CD4-positive, alpha-beta T cell treated with Interferon alpha-2 for 1 hour (primary cell): ENCODE measurements at regions not wholly inside any gene's neighbourhood (a gene's known extent, or its start where the extent isn't known, plus 50 kb on each side); places are given as distances from the start of the nearest gene placed in this dataset.
"Not testable (repeated sequence)": the region's sequence is repeated elsewhere in the genome, so short reads cannot be mapped to it uniquely, and the experiment has no call there.

Source experiments
- DNase-seq, 2 donors: peaks; one replicate each; pipeline ENCODE4 v3.0.0-alpha.2; 2020 to 2022

DNA sequence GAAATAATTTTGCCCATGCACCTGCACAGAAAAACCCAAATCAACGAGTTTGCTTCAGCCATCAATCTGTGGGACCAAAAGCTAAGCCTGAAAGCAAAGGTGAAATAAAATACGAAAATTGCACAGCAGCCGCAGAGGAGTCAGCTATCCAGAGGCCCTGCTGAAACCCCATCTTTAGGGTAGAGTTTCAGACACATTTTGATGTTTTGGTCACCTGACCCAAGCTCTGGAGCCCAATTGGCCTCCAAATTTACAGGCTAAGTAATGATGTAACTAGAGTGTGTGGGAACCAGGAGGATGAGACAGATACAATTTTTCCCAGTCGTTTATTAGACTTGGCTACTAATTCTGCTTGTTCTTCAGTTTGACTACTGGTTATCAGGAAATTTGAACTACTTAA lies 308.6 kb upstream of the ATP11B start:
- DNase-seq, result no peak

DNA sequence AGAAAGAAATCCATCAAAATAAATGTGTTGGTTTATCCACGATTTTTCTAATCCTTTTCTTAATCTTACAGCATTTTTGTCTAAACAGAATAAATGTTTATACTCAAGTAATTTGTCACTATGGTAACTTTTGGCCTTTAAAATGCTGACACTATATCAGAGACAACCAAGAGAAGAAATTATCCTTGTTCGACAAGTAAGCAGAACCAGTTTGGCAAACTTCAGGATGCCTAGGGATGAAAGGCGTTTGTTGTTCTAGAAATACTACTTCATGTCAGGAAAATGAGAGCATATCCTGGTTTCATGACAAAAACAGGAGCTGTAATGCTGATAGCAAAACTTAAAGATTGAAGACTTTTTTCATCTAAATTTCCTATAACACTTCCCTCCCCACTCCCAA lies 308.0 kb upstream of the ATP11B start:
- no peak for DNase-seq

DNA sequence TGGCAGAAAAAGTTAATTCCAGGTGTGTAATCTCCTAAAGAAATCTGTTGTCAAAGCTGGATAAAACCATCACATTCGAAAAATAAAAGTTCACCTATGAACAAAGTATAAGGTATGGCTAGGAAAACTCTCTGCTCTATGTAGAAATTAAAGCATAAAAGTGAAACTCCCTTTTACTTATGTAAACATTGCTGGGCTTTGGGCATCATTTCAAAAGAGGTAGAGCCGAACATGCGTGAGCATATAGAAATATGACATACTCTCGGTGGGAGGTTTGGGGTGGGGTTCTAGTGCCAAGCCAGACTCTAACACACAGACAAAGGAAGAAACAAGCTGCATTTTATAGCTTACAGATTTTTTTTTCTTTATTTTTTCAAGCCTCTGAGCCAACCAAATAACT lies 306.8 kb upstream of the ATP11B start:
- DNase-seq, result no peak

DNA sequence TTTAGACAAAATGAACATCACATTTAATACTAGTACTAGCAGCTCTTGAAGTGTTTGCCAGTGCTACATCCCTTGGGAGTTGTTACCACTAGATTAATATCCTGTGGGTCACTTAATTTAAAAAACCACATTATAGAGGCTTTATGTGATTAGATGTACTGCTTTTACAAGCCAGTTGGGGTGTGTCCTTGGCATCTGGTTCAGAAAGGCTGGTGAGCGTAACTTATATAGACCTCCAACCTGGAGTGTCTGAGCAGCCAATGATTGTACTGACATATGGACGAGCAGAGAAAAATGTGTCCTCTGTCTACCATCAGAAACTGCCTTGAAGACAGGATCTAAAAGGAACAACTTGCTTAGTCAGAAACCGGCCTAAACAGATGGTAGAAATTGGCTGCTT lies 306.2 kb upstream of the ATP11B start:
- DNase-seq, result no peak

DNA sequence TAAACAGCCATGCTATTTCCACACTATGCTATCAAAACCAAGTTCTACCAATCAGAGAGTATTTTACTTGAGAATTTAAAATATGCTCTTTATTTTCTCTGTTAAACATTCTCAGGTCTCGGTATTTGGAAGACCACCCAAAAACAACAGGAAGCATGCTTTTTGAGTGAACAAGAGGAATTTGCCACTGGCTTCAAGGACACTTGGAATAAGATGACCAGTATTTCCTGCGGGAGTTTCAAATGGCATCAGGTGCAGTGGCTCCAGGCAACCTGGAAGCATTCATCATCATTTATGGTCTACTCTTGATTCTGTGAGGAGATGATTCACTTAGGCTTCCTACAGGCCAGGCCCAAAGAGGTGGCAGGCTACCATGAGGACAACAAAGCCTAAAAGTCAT lies 305.7 kb upstream of the ATP11B start:
- no peak for DNase-seq

DNA sequence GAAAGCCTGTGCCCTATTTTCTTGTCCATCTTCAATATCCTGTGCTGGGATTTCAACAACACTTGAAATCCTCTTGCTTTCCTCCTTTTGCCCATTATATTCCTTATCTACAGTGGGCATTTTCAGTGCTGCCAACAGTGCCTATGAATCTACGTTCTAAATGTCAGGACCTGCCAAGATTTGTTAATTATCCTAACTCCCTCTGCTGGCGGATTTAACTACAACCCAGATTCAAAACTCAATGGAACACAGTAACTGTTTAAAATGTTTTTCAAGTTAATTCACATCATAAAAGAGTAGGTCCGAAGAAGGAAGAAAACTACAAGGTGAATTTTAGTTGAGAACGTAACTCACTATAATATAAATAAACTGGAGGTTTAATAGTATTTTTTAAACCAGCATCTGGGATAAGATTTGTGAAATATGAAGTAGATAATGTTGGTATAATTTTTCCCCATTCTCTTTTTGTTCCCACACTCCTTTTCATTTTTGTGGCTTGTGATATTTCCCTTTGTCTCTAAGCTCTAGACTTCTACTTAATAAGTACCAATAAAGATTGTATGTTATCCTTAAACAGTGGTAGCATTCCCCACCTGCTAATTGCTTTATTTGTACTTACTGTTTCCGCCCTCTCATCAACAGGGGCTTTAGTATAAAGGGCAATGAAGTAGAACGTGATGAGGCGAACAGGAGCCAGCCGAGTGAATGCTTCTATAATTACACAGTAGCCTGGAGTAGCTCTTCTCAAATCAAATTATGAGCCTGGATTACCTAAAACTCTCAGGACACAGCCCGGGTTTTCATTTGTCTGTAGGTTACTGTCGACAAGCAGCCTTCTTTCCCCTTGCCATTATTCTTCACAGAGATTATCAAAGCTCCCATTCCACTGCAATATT lies 302.5 kb upstream of the ATP11B start:
- DNase-seq, result no peak

DNA sequence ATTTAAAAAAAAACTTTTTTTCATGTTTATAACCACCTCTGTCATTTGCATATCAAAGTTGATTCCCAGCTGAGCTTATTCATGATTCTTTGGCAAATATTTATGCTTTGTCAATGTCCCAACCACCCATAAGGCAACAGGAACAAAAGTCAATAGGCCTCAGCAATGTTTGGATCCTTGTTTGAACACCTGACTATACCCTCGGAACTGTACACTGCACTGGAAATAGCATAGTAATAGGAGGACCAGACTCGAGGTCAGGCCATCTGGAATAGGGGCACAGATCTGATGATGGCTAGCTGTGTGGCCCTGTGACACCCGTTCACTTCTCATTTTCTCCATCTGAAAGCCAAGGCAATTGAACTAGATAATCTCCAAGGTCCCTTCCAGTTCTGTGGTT lies 301.7 kb upstream of the ATP11B start:
- no peak for DNase-seq

DNA sequence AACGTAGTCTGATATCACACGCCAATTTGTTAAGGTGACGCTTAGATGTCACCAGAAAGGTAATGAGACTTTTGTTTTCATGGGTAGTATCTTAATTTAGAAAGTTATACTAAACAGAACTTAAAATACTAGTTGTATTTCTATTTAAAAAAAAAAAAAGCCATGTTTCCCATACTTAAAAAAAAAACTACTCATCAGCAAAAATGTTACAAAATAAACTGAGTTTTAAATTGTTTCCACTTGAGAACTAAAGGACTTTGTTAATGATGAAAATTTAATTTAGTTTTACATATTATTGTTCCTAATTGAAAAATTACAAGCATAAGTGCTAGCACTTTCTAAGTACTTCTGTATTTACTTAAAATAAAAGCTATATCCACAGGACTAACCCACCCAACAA lies 300.8 kb upstream of the ATP11B start:
- no peak for DNase-seq

DNA sequence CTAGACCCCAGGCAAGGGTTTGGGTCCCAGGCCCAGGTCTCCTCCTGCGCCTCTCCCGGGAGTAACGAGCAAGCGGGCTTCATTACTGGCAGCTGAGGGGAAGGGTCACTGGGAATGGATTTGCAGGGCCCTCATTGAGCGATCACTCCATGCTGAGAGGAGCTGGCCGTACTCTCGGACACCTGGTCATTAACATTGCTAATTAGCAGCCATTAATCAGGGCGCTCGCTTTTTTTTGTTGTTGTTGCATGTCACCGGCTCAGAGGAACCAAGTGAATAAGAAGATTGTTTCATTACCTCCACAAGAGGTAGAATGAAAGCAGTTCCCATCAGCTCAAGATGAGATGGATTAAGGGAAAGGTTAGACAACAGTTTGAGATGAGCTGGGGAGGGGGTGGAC lies 293.0 kb upstream of the ATP11B start:
- no peak for DNase-seq

DNA sequence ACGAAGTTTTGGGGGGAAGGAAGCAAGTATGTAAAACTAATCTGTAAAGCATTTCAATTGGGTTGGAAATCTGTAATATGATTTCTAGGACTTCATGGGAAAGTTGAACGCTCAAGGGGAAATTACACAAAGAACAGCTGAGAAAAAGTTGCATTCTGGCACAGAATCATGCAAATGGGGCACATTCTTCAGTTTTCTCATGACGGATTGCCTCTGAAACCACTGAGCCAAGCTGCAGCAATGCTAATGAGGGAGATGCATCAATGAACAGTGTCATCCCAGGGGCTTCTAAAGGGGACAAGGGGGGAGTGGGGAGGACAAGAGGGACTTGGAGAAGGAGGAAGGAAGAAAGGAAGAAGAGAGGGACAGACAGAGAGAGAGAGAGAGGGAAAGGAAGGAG lies 291.4 kb upstream of the ATP11B start:
- no peak for DNase-seq

DNA sequence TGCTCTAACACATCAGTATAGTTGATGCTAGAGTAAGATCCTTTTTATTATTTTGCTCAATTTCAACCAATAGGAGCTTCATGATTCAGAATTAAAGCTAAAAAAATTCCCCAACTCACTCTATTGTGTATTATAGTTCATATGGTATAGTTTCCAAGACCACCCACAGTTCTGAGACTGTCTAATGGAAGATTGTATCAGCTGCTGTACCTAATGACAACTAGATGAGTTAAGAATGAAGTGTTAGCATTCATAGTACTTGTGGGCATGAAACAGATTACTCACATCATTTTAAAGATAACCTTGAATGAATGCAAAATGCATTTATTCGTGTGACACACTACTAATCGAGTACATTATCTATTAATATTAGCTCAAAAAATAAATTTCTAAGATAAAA lies 289.9 kb upstream of the ATP11B start:
- no peak for DNase-seq

DNA sequence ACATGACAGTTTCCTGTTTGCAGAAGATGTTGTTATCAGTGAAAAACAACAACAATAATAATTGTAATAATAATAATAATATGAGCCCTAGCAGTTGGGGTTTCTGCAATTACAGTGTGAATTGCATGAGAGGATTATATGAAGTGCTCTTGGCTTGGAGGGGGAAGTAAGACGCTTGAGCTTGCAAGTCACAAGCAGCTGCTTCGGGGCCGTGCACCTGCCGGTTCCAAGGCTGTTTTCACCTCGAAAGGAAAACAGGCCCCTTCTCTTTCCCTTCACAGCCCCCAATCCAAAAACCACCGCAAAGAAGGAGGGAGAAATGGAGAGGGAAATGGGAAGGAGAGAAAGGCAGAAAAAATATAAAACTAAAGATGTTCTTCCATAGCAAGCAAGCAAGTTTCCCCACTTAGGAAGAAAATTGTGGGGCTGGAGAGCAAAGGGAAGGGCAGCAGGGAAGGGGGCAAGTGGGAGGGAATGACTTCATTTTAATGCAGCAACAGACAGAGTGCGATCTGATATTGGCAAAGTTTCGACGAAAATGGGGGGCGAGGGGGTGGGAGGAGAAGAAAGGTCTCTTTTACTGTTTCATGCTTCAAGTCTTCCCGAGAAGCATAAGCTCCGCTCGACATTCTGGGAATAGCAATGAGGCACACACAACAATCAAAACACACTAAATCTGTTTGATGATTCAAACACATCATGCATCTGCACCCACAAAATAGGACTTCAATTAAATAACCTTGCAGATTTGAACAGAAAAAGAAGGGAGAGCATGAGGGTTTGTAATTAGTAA lies 284.2 kb upstream of the ATP11B start:
- no peak for DNase-seq

DNA sequence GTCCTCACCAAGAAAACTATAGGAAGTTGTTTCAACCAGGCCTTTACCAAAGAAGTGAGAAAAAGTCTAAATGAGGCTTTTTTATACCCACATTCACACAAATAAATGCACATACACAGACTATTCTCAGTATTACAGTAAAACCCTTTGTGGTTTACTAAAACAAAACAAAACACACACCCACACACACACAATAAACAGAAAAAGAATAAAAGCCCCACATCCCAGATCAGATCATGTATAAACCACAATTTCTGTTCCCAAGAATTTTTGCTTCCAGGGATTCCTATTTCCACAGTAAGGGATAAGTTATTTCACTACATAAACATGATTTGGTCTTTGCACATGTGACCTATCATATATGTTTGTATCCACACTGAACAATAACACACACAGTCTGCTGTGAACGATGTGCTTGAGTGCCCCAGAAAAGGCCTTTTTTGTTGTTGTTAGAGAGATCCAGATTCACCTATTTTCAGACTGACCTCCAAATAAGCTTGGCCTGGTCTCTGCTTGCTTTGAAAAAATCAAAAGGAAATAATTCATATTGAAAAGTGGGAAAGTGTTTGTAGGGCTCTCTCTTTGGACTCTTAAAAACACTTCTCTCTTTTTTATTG lies 283.4 kb upstream of the ATP11B start:
- no peak for DNase-seq

DNA sequence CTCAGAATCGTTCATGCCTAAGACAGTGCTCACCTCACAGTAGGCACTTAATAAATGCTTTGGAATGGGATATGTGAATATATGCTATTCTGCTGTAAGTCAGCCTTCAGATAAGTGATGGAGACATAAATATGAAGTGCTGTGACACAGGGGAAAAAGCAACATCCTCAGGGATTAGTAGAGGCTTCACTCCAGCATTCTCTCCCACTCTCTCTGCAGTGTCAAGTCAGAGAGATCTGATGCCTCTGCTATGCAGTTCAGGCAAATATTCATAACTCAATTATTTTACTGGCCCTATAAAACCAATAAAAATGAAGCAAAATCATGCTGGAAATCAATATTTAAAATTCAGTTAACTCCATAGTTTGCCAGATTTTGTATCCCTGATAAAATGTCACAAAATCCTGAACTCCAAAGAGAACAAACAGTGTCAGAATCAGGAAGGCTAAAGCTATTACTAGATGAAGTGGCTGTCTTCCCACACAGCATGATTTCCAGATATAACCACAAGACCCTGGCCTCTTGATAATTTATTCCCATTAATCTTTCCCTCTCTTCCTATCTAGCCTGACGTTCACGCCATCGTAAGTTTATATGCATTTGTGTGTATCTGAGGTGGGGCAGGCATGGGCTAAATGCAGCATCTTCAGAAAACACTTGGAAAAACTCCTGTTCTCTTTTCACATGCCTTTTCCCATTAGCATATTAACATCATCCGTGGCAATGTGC lies 278.9 kb upstream of the ATP11B start:
- no peak for DNase-seq

DNA sequence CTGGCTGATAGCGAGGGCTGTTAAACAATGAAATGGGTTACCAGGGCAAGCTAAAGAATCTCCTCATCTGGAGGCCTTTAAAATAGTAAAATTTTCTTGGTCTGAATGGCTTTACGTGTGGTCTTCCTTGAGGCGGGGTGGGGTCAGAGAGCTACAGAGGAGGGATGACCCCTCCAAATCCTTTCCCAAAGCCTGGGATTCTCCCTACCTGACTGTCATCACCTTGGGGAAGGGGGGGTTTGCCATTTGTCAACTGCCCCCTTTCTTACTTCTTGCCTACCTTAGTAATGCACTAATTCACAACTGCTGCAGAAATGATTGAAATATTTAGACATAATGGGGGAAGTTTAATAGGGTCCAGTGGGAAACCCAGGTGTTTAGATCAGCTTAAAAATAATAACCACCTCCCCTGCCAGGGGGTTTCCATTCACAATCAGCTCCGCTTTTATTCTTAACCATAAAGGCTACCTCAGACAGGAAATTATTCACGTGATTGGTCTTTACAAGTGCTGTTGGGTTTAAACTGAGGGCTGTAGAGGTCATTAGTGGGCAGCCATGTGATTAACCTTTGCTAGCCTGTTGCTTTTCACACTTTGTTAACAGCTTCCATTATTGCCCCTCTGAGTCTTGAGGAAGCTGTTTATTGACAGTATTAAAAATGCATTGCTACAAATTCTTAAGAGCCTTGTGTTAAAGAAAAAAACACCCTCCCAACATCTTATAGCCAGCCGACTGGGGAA lies 276.5 kb upstream of the ATP11B start:
- DNase-seq, result no peak

DNA sequence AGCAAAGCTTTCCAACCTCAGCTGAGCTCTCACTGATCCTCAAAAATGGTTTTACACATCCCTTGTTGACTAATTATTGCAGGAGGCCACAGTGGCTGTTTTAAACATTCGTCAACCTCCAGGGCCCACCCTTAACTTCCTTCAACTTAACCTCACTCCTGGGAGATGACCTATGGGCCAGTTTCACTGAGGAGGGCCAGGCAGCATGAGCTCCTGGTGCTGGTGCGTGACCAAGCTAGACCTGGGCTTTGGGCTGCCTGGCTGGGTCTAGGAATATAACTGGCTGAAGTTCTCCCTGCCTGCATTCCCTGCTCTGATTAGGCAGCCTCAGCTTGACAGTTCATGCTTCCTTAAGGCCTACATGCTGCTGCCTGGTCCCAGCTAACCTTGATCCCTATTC lies 273.7 kb upstream of the ATP11B start:
- no peak for DNase-seq

DNA sequence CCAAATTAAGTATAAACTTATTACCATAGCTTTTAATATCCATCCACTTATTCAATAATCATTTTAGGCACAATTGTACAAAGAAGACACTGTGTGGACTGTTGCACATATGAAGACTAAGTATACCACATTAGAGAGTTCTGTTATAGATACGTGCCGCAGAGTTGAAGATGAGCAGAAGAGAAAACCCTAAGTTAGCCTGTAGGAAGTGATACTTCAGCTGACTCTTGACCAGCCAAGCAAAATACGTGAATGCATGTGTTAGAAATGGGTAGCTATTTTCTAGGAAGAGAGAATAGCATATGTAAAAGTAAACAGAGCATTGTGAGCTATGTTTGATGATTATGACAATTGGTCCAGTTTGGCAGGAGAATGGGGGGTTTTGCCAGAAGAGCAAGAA lies 272.0 kb upstream of the ATP11B start:
- no peak for DNase-seq

DNA sequence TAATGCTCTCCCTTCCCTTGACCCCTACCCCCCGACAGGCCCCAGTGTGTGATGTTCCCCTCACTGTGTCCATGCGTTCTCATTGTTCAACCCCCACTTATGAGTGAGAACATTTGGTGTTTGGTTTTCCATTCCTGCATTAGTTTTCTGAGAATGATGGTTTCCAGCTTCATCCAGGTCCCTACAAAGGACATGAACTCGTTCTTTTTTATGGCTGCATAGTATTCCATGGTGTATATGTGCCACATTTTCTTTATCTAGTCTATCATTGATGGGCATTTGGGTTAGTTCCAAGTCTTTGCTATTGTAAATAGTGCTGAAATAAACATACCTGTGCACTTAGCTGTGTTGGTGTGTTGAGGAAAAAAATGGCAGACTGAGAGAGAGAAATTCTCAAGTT lies 269.9 kb upstream of the ATP11B start:
- DNase-seq, result not testable (repeated sequence)

DNA sequence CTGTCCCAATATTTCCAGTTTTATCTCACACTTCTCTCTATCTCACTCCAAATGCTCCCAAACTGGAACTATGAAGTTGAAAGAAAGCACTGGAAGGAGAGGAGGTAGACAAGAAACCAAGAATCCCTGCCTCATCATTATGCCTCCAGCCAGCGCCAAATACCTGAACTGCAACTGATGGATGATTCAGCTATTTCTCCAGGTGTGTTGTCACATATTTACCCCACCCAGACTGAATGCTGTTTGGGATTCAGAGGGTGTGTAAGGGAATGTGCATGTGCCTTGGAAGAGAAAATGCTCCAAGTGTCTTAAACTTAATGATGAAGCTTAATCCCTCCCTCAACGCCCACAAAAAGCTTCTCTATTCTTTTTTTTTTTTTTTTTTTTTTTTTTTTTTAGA lies 269.5 kb upstream of the ATP11B start:
- DNase-seq, result no peak

DNA sequence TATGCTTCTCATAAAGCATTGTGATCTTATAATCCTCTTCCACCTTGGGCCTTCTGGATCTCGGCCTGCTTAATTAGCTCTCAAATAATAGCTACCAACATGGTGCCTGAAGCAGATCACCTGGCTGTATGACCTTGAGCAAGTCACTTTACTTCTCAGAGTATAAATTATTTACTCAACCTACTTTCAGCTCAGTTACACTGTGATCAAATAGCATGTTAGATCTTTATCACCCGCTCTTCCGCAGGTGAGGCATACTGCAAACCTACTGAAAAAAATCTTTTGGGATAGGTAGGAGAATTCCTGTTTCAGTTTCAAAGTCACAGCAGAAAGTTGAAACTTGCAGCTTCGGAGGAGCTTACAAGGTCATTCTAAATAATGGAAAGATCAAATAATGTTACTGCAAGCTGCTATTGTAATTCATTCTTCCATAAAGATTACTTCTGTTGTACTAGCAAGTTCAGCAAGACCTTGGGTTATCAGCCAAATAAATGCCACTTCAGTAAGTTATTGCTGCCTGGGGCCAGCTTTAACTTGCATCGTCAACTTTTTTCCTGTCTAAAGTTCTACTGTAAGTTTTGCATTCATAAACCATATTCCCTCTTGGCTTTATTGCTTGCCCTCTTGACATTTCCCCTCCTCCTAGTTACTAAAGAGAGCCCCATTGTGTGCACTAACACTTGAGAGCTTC lies 268.4 kb upstream of the ATP11B start:
- no peak for DNase-seq

DNA sequence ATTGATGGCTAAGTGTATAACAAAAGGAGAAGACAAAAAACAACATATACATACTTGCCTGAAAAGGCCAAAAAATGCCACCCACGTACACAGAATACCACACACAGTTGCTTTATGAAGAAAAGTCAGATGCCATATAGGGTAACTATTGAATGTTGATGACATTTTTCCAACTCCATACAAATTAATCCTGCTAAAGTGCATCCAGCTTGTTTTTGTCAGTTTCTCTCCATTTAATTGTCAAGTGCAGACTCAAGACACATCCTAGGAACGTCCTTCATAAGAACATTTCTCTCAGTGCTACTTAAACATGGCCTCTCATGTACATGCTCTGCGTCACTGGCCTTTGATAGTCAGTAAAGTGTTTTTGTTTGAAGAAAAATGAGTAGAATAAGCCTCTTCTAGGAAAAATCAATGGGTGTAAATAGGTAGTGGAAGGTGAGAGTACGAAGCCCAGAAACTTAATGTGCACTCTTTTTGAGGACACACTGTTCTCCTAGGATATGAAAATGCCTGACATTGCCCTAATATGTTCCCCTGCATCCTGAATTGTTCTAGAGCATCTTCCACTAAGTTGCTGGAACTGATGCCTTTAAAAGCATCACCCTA lies 267.4 kb upstream of the ATP11B start:
- no peak for DNase-seq
